Right lobe of liver (tissue), 4 donors: ENCODE measurements at regions not wholly inside any gene's neighbourhood (a gene's known extent, or its start where the extent isn't known, plus 50 kb on each side); places are given as distances from the start of the nearest gene placed in this dataset.

Experiments
- POLR2A ChIP-seq: fragments of 450-650 bp; IDR thresholded peaks from one replicate; pipeline ENCODE4 v1.6.1; 2017; ENCODE audit warnings: antibody characterized with exemption, mild to moderate bottlenecking
- TF ChIP-seq, protein P1 (sequence below), 4 donors: fragments of 200-600 bp in 3 of 4; fragments of 450-650 bp in 1 of 4; IDR thresholded peaks; one replicate each; pipeline versions ENCODE4 v1.5.1 to v1.8.0; 2016 to 2022; ENCODE audit warnings: antibody characterized with exemption in 4 of 4, mild to moderate bottlenecking in 2 of 4
- donor health status: DM: no; HTN: no; CAD: no.
- donor health status: DM: no; HTN: no; CAD: no.
- donor health status: DM: no; HTN: yes; CAD: no.

DNA sequence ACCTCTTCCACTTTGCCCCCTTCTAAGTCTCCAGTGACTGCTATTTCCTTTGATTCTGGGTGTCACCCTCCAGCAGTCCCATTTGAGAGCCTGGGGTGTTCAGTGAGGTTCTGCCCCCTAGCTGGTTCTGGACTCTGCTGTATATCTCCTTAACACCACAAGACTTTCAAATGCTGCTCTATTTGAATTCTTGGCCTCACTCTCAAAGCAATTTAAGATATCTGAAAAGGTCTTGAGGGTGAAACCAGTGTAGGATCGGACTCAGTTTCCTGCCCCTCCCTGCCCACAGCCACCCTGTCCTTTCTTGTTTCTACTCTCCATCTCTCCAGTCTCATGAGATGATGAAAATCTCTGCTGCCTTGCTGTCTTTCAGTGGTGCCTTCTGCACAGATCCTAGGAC is 280.9 kb downstream of the TENT4A start:
- TF ChIP-seq, protein P1, sequence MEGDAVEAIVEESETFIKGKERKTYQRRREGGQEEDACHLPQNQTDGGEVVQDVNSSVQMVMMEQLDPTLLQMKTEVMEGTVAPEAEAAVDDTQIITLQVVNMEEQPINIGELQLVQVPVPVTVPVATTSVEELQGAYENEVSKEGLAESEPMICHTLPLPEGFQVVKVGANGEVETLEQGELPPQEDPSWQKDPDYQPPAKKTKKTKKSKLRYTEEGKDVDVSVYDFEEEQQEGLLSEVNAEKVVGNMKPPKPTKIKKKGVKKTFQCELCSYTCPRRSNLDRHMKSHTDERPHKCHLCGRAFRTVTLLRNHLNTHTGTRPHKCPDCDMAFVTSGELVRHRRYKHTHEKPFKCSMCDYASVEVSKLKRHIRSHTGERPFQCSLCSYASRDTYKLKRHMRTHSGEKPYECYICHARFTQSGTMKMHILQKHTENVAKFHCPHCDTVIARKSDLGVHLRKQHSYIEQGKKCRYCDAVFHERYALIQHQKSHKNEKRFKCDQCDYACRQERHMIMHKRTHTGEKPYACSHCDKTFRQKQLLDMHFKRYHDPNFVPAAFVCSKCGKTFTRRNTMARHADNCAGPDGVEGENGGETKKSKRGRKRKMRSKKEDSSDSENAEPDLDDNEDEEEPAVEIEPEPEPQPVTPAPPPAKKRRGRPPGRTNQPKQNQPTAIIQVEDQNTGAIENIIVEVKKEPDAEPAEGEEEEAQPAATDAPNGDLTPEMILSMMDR (IDR thresholded peaks at IDR 0.05): no peak
- no peak for TF ChIP-seq POLR2A
